ENCODE measurements at regions not wholly inside any gene's neighbourhood (a gene's known extent, or its start where the extent isn't known, plus 50 kb on each side); places are given as distances from the start of the nearest gene placed in this dataset.

DNA sequence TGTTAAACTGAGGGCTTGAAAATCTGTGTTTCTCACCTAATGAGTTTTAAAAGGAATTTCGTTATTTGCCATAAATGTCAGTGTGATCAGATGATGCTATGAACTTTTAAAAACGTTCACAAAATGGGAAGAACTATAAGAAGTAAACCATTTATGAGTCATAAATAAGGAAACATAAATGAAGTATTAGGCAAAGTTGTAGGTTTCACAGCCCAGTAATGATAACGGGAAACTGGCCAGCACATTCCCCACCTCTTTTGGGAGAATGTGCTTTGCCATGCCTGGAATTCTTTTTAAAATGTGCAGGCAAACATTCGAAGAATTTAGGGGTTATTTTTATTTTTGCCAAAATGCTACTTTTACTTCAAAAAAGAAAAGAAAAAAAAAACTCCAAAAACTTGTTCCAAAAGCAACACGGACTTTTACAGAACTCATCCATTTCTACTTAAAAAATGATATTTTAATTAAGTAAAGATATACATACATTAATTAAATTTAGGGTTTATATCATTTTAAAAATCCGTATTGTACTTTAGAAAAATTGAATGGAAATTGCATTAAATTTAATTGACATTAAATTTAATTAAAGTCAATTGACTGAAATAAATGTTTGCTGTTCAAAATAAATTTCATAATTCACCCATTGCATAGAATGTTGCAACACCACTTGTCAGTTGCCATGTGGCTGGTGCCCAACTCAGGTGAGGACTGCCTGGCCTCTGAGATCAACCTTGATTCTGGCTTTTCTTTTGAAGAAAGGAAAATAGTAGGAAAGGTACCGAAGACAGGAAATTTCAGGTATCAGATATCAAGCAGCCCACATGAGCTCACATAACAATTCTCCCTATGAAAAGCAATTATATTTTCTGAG is 1198.5 kb downstream of the EFNB2 start:
- TF ChIP-seq, protein P1, sequence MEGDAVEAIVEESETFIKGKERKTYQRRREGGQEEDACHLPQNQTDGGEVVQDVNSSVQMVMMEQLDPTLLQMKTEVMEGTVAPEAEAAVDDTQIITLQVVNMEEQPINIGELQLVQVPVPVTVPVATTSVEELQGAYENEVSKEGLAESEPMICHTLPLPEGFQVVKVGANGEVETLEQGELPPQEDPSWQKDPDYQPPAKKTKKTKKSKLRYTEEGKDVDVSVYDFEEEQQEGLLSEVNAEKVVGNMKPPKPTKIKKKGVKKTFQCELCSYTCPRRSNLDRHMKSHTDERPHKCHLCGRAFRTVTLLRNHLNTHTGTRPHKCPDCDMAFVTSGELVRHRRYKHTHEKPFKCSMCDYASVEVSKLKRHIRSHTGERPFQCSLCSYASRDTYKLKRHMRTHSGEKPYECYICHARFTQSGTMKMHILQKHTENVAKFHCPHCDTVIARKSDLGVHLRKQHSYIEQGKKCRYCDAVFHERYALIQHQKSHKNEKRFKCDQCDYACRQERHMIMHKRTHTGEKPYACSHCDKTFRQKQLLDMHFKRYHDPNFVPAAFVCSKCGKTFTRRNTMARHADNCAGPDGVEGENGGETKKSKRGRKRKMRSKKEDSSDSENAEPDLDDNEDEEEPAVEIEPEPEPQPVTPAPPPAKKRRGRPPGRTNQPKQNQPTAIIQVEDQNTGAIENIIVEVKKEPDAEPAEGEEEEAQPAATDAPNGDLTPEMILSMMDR (conservative IDR thresholded peaks at IDR 0.05; ENCODE audit: control insufficient read depth, insufficient read depth, low read depth, low read length), result no peak
- no peak for DNase-seq (ENCODE audit: low read depth)
- H3K4me3 ChIP-seq (ENCODE audit: control insufficient read depth, low read depth, low read length), result no peak overlapping the region

DNA sequence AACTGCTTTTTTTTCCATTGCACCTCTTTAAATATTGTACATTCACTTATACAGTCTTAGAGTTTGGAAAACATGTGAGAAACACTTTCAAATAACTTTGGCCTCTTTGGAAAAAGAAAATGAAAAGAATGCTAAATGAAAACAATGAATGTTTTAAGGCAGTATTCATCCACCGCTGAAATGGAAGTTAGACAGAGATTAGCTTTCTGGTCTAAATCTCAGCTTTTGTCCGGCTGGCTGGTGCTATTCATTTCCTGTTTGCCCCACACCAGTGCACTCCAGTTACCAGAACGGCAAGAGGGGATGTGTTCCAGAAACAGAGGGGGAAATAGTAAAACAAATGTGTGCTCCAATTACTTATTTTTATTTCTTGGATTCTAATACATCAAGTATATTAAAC is 1201.3 kb downstream of the EFNB2 start:
- TF ChIP-seq, protein P1 (conservative IDR thresholded peaks at IDR 0.05; ENCODE audit: control insufficient read depth, insufficient read depth, low read depth, low read length), result no peak
- no peak overlapping the region for H3K4me3 ChIP-seq (ENCODE audit: control insufficient read depth, low read depth, low read length)
- DNase-seq (ENCODE audit: low read depth), result no peak

DNA sequence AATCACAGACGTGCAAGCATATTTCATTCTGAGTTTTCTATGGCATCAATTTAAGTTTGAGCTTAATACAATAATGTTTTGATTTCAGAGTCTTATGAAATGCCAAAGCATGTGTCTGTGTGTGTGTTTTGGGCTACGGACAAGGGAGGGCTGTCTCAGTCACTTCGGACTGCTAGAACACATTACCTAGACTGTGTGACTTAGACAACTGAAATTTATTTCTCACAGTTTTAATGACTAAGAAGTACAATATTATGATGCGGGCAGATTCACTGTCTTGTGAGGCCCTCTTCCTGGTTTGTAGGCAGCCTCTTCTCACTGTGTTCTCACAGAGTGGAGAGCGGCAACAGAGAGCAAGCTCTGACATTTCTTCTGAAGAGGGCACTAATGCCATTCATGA is 1202.0 kb downstream of the EFNB2 start:
- H3K4me3 ChIP-seq (ENCODE audit: control insufficient read depth, low read depth, low read length), result no peak overlapping the region
- TF ChIP-seq, protein P1 (conservative IDR thresholded peaks at IDR 0.05; ENCODE audit: control insufficient read depth, insufficient read depth, low read depth, low read length), result no peak
- DNase-seq (ENCODE audit: low read depth), result no peak

DNA sequence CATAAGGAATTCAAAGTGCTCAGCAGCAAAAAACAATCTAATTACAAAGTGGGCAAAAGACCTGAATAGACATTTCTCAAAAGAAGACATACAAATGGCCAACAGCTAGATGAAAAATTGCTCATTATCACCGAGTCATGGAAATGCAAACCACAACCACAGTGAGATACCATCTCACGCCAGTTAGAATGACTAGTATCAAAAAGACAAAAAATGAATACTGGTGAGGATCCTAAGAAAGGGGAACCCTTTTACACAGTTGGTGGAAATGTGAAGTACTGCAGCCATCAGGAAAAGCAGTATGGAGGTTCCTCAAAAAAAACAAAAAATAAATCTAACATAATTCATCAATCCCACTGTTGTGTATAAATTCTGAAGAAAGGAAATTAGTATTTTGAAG is 1206.1 kb downstream of the EFNB2 start:
- H3K4me3 ChIP-seq (ENCODE audit: control insufficient read depth, low read depth, low read length), result no peak overlapping the region
- DNase-seq (ENCODE audit: low read depth), result no peak
- TF ChIP-seq, protein P1 (conservative IDR thresholded peaks at IDR 0.05; ENCODE audit: control insufficient read depth, insufficient read depth, low read depth, low read length), result no peak

DNA sequence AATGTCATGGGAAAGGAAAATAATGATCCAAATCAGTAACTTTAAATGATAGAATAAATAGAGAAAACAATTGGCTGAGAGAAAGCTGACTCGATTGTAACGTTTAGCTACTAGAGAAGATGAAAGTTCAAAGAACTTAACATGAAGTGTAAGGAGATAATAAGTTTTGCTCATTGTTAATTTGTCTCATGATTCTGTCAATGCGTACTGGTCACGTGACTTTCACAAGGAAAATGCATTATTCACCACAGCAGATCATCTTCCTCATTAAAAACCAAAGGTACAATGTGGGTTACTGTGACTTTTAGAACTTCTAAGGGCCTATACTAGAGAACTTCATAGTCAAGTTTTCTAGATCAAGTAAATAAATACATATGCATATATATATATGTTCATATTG is 1207.2 kb downstream of the EFNB2 start:
- no peak overlapping the region for H3K4me3 ChIP-seq (ENCODE audit: control insufficient read depth, low read depth, low read length)
- DNase-seq (ENCODE audit: low read depth), result no peak
- TF ChIP-seq, protein P1 (conservative IDR thresholded peaks at IDR 0.05; ENCODE audit: control insufficient read depth, insufficient read depth, low read depth, low read length), result no peak

DNA sequence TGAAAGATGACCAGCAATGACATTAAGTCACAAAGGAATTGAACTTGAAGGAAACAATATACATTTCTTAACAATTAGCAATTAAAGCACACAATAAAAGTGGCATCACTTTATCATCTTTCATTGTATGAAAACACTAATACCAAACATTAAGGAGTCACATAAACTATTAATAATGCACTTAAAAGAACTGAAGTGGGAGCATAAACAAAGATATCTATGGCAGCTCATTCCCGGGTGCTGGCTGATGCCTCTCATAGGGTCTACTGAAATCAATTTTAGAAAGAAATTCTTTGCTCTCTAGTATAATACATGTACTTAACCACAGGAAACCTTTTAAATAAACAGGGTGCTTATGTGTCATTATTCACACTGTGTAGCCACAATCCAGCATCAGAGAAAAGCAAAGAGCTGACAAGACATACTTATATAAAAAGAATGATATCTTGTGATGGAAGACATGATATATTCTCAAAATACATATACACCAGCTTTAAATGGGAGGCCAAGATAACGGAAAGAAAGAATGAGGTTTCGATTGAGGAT is 1207.8 kb downstream of the EFNB2 start:
- H3K4me3 ChIP-seq (ENCODE audit: control insufficient read depth, low read depth, low read length), result no peak overlapping the region
- TF ChIP-seq, protein P1 (conservative IDR thresholded peaks at IDR 0.05; ENCODE audit: control insufficient read depth, insufficient read depth, low read depth, low read length), result no peak
- DNase-seq (ENCODE audit: low read depth), result no peak
